ENCODE measurements at regions not wholly inside any gene's neighbourhood (a gene's known extent, or its start where the extent isn't known, plus 50 kb on each side); places are given as distances from the start of the nearest gene placed in this dataset.

- no peak for DNase-seq
Measured at GRCh38 chr11:127624306-127624856, 623.8 kb upstream of the KIRREL3 start.

GRCh38 chr11:127622686-127623085 lies 622.1 kb upstream of the KIRREL3 start:
- DNase-seq: no peak

GRCh38 chr11:127620671-127621070 lies 620.1 kb upstream of the KIRREL3 start:
- DNase-seq: no peak

GRCh38 chr11:127619946-127620345 lies 619.4 kb upstream of the KIRREL3 start:
- no peak for DNase-seq

GRCh38 chr11:127618721-127619120 lies 618.2 kb upstream of the KIRREL3 start:
- DNase-seq: no peak

DNA sequence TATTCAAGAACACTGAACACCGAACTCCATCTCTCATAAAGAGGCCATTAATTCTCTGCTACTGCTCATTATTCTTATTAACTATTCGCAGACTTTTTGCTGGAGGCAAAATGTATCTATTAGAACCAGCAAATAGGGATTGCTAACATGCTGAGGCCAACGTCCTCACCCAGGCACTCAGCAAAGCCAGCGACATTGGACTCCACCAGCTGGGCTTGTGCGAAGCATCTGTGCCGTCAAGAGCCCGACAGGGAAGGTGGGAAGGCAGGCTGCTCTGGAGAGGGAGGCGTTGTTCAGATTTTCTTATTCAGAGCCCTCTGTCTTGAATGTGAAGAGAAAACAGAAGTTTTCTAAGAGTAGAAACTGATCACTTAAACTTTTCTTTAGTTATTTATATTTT lies 615.6 kb upstream of the KIRREL3 start:
- DNase-seq: no peak

- DNase-seq: no peak
Measured at GRCh38 chr11:127612607-127613006, 612.0 kb upstream of the KIRREL3 start.

GRCh38 chr11:127609025-127609773 lies 608.6 kb upstream of the KIRREL3 start:
- DNase-seq: no peak

DNA sequence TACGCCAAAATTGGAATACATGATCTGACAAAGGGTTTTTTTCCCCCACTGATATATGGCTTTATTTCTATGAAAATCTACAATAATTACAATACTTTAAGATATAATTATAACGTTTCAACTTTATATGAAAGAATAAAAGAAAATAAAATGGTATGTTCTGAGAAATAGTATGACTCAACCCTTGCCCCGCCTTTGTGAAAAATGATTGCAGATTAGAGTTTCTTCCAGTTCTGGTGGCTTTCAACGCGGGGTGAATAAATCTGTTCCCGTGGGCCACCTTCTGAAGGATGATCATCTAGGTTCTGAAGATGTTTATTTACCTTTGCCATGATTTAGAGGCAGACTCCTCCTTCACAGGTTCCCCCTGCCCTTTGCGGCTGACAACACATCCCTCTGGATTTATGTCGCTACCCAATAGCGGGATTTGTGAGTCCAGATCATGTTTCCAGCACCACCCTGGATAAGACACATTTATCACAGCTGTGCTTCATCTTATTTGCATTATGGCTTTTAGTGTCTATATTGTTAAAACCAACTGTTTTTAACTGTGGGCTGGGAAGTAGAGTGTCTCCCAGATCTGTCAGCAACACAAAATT lies 607.0 kb upstream of the KIRREL3 start:
- DNase-seq: no peak

GRCh38 chr11:127601578-127601977 lies 601.0 kb upstream of the KIRREL3 start:
- DNase-seq: no peak

DNA sequence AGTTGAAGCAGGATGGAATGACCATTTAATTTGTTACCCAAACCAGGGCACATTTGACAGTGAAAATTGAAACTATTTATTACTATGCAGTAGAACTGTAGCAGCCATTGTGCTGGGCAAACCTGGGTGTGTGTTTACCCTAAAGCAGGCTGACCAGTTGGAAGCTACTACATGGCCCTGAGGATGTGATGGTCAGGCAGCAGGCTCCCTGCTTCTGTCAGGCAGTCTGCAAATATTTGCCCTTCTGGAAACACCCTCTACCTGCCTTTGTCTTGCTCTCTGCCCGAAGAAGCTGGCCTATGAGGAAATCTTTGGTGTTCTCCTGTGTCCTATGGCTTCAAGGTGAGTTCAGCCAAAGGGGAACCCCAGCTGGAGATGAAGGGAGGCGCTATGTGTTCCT lies 600.1 kb upstream of the KIRREL3 start:
- DNase-seq: no peak

GRCh38 chr11:127598476-127598875 lies 597.9 kb upstream of the KIRREL3 start:
- DNase-seq: no peak

DNA sequence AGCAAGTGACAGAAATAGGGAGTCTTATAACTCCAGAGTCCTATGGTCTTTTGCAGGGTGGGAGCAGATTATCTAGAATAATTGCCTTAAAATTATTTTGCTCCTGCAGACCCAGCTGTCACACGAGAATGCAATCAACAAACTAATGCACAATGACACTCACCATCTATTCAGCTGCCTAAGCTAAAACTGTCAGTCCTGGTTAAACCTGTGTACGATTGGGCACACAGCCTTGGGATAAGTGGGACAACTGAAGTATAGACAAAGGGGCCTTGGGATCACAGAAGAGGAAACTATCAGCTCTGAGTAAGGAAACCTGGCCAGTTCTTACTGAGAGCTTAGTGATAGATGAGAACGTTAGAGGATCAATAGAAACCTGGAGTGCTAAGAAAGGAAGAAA lies 595.9 kb upstream of the KIRREL3 start:
- DNase-seq: no peak

DNA sequence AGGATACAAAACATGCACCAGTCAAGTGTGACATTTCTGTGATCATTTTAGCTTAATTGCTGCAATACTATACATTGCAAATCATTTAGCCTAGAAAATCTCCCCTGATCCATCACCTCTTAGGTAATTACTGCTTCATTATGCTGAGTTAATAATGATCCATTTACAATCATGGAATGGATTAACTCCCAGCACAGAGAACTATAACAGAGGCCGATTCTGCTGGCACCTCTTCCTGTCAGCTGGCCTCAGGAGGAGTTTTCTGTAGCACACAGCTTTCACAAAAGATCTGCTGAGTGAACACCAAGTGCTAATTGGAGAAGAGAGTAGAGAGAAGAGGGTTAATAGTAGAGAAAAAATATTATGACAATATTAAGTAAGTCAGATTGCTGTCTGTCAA lies 591.8 kb upstream of the KIRREL3 start:
- no peak for DNase-seq

DNA sequence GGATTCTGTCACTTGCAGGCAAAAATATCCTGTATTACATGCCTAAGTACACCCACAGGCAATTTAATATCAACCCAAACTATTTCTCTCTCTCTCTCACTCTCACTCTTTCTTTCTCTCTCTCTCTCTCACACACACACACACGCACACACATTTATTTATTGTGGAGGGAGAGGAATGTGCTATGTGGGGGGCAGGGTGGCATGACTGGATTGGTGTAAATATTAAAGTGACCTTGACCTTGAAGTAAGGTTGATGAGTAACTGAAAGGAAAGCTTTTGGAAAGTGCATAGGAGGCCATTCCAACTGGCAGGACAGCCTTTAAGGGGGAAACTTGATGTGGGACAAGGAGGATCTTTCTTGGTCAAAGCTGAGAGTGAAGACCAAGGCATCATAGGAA lies 589.7 kb upstream of the KIRREL3 start:
- DNase-seq: no peak

DNA sequence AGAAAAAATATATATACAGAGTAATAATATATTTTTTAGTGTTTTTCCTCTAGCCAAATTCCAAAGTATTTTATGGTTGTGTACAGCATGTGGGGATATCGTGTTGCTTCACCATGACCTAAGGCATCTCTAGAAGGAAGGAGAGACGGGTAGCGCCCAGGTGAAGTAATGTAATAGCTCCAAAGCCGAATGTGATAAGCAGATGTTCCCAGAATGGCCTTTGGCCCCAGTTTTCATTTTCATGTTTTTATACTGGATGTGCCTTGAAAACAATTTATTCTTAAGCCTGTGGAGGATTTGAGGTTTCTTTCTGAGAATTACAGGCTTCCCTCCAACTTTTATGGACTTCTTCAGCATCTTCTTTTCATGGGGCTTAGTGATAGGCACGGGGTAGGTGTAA lies 587.9 kb upstream of the KIRREL3 start:
- DNase-seq: no peak

- no peak for DNase-seq
Measured at GRCh38 chr11:127587511-127587910, 586.9 kb upstream of the KIRREL3 start.

- DNase-seq: no peak
Measured at GRCh38 chr11:127576210-127576609, 575.6 kb upstream of the KIRREL3 start.

DNA sequence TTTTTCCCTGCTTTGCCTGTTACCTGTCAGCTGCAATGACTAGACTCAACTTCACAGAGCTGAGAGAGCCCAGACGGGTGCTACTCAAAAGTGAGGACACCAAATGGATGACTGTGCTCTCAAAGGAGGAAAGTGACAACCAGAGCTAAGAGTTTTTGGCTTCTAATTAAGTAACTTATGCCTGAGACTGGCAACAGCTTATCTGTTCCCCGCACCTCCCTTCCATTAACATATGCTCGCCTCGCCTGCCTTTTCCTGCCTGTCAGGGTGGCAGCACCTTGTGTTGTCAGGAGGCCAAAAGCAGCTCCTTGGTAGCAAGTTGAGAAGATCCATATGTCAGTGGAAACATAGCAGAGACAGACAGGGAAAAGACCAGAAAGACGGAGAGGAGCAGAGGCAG lies 573.9 kb upstream of the KIRREL3 start:
- peak; percentile 28 for DNase-seq

- no peak for DNase-seq
Measured at GRCh38 chr11:127568891-127569290, 568.3 kb upstream of the KIRREL3 start.

- DNase-seq: no peak
Measured at GRCh38 chr11:127567237-127567932, 566.8 kb upstream of the KIRREL3 start.

DNA sequence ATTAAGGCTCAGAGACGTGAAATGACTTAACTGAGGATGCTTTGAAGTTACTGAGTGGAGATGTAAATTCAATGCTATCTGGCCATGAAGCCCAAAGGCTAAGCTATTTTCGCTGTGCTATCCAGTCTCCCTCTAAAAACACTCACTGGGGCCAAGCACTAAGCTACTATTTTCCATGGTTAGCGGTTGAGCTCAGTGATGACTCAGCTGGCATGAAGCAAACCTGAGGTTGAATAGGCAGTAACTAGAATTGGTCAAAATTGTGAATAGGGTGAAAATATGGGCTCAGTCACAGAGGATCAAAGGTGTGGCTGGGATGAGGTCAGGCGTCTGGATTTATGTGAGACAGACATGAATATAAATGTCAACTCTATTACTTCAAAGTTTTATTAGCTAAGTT lies 564.2 kb upstream of the KIRREL3 start:
- no peak for DNase-seq

DNA sequence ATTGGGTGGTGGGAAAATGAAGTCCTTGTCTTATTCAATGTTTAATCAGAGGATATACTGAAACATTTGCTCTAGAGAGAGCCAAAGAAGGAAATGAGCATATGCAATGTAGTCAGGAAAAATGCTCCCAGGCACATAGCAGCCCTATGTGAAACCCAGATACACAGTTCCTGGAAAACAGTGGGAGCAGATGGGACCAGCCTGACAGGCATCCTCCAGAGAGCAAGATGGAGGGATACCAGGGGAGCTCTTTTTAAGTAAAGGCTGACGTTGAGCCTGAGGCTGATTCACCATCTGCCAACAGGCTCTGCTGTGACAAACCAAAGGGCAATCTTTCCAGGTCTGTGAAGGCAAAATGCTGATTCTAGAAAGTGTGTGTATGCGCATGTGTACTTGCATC lies 559.4 kb upstream of the KIRREL3 start:
- peak; percentile 43 for DNase-seq

- DNase-seq: no peak
Measured at GRCh38 chr11:127552446-127552845, 551.9 kb upstream of the KIRREL3 start.

All from NCI-H2171 treated with DMSO at 0.1 percent for 48 hours (cell line).